ENCODE measurements at regions not wholly inside any gene's neighbourhood (a gene's known extent, or its start where the extent isn't known, plus 50 kb on each side); places are given as distances from the start of the nearest gene placed in this dataset.
"Not testable (repeated sequence)": the region's sequence is repeated elsewhere in the genome, so short reads cannot be mapped to it uniquely, and the experiment has no call there.

DNA sequence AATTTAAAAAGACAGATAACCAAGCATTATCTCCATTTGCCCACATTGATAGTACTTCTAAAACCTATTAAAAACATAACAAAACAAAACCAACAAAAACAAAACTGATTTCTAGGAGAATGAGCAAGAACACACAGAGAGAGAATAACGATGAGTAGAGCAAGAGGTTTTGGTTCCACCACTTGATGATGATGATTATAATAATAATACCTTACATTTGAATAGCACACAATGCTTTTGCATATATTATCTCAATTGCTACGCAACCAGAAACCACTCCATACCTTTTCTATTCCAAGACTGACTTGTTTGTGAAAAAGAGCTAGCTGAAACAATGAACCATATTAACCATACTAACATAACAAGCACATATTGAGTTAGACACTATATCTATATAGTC, 1090.9 kb downstream of the SH3BGRL start:
- DNase-seq (ENCODE audit: low spot score), result no peak

DNA sequence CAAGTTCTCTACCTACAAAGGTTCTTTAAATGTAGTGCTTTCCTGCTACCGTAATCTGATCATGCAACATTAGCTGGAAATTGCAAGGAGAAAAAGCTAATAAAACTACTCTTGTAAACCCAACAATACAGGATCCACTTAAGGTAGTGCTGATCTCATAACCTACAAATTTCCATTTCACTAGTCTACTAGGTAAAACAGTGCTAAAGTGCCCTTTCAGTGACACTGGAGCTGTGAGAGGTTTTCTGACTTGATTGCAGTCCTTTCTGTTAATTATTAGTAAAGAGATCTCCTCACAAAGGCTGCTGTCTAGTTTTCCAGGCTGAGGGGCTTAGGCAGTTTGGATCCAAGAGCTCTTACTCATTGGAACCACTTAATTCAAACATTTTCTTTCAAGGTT, 1118.7 kb downstream of the SH3BGRL start:
- DNase-seq (ENCODE audit: low spot score), result peak; percentile 29

DNA sequence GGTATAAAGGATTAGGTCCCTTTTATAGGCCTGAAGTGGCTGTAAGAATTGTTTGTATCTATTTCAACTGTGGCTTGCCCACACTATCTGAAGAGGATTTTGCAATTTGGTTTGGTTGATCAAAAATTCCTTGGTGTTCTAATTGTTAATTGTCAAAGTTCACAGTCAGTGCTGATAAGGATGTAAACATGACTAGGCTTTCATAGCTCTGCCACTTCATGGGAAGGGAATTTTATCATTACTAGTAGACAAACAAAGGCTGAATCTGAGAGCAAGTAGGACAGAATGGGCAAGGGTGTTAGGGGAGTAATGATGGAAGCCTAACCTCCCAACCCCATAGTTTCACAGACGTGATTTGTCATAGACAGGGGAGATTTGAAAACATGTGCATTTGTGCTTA, 1131.7 kb downstream of the SH3BGRL start:
- no peak for DNase-seq (ENCODE audit: low spot score)

DNA sequence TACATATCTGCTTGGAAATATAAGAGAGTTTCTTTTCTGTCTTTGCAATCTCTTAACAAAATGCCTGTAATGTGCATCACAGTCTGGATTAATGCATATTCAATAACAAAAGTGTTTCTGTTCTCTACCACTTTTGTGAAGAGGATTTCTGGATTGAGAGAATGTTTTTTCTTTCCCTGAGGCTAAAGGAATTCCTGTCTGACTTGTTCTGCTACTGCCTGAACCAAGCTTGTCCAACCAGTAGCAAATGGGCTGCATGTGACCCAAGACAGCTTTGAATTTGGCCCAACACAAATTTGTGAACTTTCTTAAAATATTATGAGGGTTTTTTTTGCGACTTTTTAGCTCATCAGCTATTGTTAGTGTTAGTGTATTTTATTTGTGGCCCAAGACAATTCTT, 1133.9 kb downstream of the SH3BGRL start:
- DNase-seq (ENCODE audit: low spot score), result no peak

DNA sequence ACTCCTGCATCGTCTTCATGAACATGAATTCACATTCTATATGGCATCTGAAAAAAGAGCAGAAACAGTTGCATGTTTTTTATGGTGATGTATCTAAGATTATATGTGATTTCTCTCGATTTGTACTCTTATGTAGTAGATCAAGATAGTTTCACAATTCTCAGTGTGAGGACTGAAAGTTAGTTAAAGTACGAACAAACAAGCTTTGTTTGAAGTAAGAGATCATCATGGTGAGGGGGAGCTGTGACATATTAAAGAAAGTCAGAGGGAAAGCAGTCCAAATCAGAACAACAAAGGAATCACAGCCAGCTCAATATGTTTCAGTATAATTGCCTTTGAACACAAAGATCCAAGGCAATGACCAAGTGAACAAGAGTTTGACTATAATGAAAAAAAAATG, 1140.6 kb downstream of the SH3BGRL start:
- no peak for DNase-seq (ENCODE audit: low spot score)

DNA sequence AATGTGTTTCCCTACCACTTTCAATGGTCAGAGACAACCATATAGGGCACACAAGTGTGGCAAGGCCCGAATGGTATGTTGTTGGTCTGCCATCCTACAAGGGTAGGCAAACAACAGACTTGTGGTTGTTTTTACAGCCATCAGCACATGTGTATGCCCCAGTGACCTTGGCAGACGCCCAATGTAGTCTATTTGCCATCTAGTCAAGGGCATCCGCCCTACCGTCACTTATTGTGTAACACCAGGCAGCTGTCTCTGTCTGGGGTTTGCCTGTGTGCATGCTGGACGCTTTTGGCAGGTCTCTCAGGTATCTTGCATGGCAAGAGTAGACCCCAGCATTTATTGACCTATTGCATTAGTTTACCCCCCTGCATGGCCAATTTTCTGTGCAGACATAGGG, 1145.5 kb upstream of the POU3F4 start:
- DNase-seq (ENCODE audit: low spot score), result no peak

DNA sequence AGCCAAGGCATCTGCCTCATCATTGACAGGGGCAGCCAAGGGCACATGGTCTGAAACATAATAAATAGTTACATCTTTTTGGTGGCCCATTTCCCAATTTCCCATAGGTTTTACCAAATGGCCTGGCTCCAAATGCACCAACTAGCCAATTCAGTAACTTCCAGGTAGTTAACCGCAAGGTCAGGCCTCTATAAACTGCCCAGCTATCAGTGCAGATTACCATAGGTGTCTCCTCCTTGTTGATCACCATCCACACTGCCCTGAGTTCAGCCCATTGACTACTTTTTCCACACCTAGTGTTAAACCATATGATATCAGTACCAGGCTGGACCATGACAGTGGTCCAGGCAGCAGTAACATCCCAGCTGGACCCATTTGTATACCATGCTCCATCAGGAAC, 1145.1 kb upstream of the POU3F4 start:
- DNase-seq (ENCODE audit: low spot score), result no peak

DNA sequence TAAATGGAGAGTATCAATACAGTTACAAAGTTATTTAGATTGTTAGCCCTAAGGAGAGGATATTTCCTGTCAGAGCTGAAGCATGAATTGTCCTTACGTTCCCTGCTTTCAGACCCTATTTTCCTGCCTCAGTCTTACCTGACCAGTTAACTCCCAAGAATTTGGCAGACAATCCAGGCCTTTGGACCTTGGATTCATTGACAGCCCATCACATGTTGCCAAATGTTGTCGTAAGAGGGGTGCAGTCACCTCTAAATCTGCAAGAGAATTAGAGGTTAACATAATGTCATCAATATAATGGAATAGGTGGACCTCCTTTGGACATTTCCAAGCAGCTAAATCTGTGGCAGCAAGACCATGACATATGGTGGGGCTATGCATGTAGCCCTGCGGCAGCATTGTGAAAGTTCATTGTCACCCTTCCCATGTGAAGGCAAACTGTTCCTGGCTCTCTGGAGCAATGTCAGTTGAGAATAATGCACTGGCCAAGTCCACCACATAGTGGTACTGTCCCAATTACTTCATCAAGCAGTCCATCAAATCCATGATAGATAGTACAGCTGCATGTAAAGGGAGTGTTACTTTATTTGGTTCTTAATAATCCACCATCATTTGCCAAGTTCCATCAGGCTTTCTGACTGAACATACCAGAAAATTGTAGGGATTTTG, 1137.0 kb upstream of the POU3F4 start:
- no peak for DNase-seq (ENCODE audit: low spot score)

DNA sequence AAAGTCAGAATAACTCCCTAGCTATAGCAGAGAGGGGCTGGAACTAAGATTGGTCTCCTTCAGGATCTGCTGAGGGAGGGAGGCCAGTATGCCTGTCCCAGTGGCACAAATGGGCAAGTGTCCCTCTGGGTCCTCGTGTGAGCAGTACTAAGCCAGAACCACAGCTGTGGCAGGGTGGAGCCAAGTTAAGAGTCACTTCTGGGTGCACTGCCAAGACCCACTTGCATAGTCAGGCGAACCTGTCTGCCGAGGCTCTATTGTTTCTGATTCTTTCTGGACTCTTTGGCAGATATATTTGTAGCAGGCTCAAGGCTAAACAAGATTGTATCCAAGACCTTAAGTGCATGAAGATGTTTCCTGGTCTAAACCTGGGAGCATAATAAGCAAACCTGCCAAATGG, 1123.7 kb upstream of the POU3F4 start:
- DNase-seq (ENCODE audit: low spot score), result no peak

DNA sequence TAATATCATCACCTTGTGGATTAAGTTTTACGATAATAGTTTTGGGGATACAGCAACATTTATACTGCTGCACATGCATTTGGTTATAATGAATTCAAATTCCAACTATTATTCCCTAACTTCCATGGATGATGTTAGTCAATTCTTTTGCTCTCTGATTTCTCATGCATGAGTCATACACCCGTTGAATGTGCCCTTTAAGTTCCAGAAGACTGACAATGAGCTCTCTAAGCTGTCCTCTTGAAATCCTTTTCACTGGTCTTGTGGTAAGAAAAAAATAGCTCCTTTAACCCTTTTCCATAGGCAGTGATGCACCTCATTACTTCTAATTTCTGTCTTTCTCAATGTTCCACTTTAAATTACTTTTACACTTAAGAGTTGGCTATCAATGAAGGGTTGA, 1095.2 kb upstream of the POU3F4 start:
- DNase-seq (ENCODE audit: low spot score), result peak; percentile 57

DNA sequence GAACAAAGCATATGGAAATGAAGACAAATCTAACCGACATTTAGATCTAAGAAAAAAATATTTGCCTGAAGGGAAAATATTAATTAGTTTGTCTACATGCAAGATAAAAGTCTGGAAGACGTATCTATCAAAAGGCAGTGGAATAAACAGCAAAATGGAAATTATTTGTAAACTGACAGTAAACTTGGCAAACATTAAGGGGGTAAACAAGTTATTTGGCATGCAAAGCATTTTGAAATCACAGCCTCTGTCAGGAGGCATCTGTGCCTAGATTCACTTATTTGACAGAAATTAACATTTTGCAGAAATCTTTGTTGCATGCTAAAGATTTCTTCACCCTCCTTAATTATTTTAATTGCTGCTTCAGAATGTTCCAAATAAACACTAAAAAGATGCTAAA, 1065.8 kb upstream of the POU3F4 start:
- no peak for DNase-seq (ENCODE audit: low spot score)

DNA sequence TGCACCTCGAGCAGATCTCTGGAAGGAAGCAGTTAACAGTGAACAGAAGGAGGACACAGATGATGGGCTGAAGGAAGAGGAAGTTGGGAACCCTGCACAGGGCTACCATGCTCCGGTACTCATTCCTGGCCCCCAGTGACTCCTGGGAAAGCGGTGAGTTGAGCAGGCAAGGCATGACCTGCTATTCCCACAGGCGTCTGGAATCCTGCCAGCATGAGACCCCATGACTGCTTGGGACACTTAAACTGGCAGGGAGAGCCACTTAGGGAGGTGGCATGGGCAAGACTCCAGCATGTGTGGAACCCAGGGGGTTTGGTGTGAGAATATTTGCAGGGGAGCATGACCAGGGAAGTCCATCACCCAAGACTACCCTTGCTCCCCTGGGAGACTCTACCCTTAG, 1056.4 kb upstream of the POU3F4 start:
- DNase-seq (ENCODE audit: low spot score), result no peak

DNA sequence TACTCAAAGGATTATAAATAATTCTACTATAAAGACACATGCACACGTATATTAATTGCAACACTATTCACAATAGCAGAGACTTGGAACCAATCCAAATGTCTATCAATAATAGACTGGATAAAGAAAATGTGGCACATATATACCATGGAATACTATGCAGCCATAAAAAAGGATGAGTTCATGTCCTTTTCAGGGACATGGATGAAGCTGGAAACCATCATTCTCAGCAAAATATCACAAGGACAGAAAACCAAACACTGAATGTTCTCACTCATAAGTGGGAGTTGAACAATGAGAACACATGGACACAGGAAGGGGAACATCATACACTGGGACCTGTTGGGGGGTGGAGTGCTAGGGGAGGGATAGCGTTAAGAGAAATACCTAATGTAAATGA, 1052.2 kb upstream of the POU3F4 start:
- DNase-seq (ENCODE audit: low spot score), result not testable (repeated sequence)

DNA sequence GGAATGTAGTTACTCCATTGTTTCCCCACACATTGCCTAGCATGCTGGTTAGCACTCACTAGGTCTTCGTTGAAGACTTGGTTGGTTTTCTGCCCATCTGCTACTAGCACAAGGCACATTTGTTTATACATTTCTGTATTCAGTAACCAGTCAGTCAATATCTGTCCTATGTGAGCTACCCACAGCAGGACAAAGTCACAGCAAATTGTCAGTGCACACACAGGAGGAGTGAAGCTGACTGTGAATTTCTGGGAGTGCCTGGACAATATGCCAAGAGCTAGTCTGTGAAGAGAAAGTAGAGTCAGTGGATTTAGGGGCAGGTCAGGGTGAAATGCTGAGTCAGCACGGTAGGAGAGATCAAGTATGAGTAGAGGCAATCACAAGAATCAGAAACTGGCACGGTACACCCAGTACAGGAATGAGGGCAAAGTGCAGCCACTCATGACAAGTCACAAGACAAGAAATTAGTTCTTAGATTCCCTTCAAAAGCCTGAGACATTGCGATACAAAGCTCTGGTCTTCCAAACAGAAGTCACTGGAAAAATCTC, 1049.8 kb upstream of the POU3F4 start:
- no peak for DNase-seq (ENCODE audit: low spot score)

DNA sequence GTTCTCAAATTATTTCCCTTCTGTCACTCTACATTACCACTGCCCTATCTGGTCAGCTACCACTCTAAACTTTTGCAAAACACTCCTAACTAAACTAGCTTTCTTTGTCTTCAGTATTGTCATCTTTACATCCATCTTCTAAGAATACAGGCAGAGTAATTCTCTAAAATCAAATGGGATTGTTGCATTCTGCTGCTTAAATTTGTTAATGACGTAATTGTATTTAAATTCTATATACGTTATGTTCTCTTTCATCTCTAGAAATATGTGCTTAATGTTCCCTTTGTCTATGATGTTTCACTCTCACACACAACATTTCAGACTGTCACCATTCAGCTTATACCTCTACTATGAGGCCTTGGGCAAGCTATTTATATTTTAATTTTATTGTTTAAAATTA, 1041.1 kb upstream of the POU3F4 start:
- DNase-seq (ENCODE audit: low spot score), result no peak
